D721Med (cell line): ENCODE measurements at regions not wholly inside any gene's neighbourhood (a gene's known extent, or its start where the extent isn't known, plus 50 kb on each side); places are given as distances from the start of the nearest gene placed in this dataset.

Experiments
- DNase-seq: peaks from one replicate; pipeline ENCODE4 v3.0.0; 2011; ENCODE audit warnings: low spot score; ENCODE audit not compliant: insufficient read length
- FAIRE-seq: peaks from 2 replicates; lab custom pipeline; 2011; peaks lifted over from hg19 to GRCh38; lab: Jason Lieb, UNC
- TF ChIP-seq, protein P1 (sequence below): IDR thresholded peaks from 2 replicates; pipeline ENCODE4 v1.5.1; 2012; ENCODE audit warnings: mild to moderate bottlenecking, control low read depth; ENCODE audit not compliant: insufficient read depth; ENCODE audit errors: missing control alignments

DNA sequence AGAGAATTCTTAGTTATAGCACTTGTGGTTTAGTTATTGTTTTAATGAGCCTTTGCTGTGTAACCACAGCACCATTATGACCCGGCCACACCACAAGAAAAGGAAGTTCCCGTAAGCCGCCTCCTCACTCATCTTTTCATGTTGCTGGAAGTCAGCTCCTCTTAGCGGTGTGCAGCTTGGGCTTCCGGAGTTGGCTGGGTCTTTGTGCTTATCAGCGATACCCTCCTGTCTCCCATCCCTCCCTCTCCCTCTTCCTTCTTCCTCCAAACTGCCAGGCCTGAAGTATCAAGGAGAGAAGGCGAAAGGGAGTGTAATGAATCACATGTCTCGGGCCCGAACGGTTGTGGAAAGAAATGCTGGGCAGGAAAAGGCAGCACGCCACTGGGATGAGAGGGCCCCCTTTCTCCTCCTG lies 353.5 kb downstream of the MCTP2 start:
- FAIRE-seq (no peak), DNase-seq (no peak)
- TF ChIP-seq, protein P1, sequence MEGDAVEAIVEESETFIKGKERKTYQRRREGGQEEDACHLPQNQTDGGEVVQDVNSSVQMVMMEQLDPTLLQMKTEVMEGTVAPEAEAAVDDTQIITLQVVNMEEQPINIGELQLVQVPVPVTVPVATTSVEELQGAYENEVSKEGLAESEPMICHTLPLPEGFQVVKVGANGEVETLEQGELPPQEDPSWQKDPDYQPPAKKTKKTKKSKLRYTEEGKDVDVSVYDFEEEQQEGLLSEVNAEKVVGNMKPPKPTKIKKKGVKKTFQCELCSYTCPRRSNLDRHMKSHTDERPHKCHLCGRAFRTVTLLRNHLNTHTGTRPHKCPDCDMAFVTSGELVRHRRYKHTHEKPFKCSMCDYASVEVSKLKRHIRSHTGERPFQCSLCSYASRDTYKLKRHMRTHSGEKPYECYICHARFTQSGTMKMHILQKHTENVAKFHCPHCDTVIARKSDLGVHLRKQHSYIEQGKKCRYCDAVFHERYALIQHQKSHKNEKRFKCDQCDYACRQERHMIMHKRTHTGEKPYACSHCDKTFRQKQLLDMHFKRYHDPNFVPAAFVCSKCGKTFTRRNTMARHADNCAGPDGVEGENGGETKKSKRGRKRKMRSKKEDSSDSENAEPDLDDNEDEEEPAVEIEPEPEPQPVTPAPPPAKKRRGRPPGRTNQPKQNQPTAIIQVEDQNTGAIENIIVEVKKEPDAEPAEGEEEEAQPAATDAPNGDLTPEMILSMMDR, result no peak

DNA sequence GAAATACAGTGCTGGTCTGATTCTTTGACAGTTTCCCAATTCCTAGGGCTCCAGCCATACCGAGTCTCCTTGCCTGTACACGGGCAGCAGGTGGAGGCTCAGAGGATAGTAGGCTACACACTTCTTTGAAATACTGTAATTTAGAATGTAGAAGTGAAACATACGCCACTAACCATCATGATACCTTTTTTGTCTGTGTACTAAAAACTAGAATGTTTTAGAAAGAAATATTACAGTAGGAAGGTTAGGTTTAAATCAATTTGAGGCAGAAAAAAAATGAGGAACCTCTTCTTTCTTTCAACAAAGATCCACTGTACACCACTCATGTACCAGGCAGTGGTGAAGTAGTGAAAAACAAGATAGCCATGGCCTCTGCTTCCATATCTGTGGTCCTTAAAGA lies 354.7 kb downstream of the MCTP2 start:
- DNase-seq (no peak), FAIRE-seq (no peak)
- TF ChIP-seq, protein P1, result no peak

DNA sequence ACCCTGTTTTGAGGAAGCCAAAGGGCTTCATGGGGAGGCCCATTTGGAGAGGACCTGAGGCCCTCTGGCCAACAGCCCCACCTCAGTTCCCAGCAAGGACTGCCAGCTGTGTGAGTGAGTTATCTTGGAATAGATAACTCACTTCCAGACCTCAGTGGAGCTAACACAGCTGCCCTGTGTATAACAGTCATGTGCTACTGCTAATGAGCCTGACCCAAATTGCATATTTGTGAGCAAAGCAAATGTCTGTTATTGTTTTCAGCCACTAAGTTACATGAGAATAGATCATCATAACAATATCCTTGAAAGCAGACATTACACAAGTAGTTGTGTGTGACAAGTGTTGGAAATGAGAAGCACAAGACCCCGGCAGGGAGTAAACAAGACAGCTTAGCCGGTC lies 355.8 kb downstream of the MCTP2 start:
- DNase-seq (no peak), FAIRE-seq (no peak)
- TF ChIP-seq, protein P1, result no peak

DNA sequence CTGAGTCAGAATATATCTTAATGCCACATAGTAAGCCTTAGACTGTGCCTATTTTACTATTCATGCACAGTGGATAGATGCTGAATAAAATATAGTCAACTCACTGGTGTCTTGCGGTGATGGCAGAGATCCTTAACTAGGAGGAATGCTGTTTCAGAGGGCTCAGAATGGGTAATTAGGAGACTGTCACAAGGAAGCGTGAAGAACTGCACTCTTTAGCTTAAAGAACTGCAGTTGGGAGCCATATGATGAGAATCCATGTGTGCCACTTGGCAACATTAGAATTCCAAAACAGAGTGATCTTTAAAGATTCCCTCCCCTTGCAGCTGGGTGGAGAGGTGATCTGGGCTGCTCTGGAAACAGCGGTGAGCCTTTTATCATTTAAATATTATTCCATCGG lies 357.6 kb downstream of the MCTP2 start:
- no peak for FAIRE-seq
- TF ChIP-seq, protein P1, result no peak
- DNase-seq, result no peak

DNA sequence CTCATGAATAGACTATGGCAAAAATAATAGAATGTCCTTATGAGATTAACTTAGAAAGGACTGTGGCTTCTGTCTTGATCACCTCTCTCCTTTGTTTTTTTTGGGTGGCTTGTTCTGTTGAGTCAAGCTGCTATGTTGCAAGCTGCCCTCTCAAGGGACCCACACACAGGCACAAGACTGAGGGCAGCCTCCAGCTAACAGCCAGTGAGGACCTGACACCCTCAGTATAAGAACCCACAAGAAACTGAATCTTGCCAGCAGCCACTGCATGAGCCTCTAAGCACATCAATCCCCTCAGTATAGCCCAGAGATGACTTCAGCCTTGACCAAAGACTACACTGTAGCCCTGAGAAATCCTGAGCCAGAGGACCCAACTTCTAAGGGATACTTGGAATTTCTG lies 361.1 kb downstream of the MCTP2 start:
- DNase-seq, result no peak
- FAIRE-seq, result no peak
- TF ChIP-seq, protein P1, result no peak

DNA sequence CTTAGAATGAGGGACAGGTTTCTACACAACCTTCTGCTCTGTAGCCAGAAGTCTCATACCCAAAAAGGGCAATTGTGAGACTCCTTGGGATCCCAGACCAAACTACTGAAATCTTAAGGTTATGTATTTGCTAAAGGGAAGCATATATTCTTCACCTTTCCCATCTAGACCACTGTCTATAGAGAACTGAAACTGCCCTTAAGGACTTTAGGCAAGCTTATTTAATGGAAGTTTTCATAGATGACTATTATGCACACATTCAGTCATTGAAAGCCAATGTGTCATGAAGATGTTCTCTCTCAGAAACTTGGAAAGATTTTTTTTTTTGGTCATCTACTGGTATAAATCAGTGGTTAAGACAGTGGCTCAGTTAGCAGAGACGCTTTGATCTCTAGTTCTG lies 365.3 kb downstream of the MCTP2 start:
- TF ChIP-seq, protein P1, result no peak
- no peak for DNase-seq
- FAIRE-seq, result no peak

DNA sequence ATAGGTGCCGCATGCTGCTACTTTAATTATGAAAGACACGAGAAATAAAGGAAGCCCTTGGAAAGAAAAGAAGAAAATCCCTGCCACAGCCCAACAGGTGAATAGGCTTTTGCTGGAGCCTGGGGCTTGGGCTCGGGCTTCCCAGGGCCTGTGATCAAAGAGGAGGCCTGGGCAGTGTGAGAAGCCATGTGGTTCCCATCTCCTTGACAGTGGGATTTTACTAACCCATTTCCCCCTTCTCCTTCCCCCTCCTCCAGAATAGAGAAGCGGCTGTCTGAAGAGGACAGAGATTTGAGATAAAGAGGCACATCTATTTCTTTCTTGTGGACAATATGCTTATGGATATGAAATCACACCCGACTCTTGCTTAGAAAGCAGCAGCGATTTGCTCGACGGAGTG lies 369.1 kb downstream of the MCTP2 start:
- FAIRE-seq (no peak), DNase-seq (no peak)
- TF ChIP-seq, protein P1, result no peak
